HS-5 (cell line): ENCODE measurements at regions not wholly inside any gene's neighbourhood (a gene's known extent, or its start where the extent isn't known, plus 50 kb on each side); places are given as distances from the start of the nearest gene placed in this dataset.

Experiments
- DNase-seq: peaks from one replicate; pipeline ENCODE4 v3.0.0-alpha.2; 2012; ENCODE audit warnings: low read depth

- DNase-seq: no peak
Observed at GRCh38 chr21:17979763-17980162, 160.6 kb upstream of the C21orf91 start.

DNA sequence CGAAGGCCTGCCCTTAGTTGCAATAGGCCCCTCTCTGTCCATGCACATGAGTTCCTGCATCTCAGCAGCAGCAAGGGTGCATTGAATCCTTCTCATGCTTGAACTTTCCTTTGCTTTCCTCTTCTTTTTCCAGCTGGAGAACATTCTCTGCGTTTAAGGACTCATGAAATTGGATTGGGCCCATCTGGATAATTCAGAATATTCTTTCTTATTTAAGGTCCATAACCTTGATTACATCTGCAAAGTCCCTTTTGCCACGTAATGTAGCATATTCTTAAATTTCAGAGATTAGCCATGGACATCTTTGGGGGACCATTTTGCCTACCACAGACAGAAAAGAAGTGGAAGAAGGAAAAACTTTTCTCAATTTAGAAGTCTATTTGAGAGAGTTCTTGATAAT, 159.7 kb upstream of the C21orf91 start:
- no peak for DNase-seq

DNA sequence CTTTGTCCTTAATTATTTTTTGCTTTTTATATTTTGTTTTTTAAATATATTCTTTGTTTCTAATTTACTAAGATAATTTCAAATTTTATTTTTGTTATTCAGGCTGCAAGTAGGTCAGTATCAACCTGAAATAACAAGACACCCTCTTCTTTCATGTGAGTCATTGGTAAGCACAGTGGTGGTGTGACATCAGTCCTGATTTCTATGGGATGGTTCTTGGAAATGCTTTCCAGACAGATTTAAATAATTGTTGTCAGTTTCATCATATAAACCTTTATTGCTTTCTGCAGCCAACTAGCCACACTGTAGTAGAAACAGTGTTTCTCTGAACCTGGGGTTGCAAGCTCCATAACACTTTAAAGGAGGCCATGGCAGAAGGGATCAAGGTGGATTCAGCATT, 157.5 kb upstream of the C21orf91 start:
- no peak for DNase-seq

DNA sequence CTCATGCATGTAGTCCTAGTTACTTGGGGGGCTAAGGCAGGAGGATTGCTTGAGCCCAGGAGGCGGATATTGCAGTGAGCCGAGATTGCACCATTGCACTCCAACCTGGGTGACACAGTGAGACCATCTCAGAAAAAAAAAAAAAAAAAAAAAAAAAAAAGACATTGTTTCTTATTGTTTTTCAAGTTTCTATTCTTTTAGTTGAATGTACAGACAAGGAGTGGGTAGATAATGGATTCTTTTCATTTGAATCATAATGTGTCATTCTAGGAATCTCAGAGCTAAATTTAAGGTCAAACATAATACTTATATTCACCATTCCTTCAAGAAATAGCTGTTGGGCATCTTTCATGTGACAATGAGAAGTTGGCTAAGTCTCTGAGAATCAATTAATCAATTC, 157.0 kb upstream of the C21orf91 start:
- peak; percentile 15 for DNase-seq

DNA sequence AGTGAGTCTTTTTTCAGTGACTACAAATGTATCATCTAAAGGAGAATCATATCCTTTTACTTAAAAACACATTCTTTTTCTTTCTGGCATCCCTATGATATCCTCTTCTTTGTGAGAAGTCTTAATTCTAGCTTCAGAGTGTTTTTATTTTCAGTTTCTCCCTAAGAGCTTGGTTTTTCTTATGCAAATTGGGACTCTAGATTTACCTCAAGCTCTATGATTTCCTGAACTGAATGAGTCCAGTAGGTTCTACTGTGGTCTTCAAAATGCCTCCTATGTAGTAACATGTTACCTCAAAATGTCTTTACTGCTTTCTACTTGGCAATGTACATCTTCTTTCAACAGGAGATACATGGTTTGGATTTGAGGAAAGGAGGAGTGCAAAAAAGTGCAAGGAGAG, 148.2 kb upstream of the C21orf91 start:
- no peak for DNase-seq

DNA sequence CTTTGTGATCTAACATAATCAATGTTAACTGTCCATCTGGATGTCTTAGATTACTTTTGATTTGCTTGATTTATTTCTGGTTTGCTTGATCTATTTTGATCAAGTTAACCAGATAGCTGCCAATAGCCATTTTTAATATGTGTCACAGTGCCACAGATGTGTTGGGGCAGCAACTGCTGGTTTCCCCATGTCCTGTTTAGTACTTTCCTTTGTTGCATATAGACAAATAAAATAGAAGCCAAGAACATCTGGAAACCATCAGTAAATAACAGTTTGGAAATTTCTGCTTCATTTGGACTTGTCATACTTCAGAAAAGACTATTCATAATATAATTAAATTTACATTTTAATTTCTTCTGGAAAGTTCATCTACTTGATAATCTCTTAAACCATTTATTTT, 145.6 kb upstream of the C21orf91 start:
- DNase-seq: no peak

GRCh38 chr21:17964199-17964598, 145.0 kb upstream of the C21orf91 start:
- no peak for DNase-seq

- DNase-seq: no peak
Observed at GRCh38 chr21:17950591-17950990, 131.4 kb upstream of the C21orf91 start.

GRCh38 chr21:17949421-17949820, 130.3 kb upstream of the C21orf91 start:
- no peak for DNase-seq

DNA sequence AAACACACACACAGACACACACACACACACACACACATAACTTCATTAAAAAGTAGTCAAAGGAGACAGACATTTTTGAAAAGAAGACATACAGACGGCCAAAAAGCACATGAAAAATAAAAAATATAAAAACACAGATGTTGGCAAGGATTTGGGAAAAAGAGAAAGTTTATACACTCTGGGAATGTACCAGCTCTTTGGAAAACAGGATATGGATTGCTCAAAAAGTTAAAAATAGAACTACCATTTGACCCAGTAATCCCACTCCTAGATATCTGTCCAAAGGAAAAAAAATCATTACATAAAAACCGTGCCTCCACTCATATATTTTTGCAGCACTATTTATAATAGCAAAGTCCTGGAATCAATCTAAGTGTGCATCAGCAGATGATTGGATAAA, 128.4 kb upstream of the C21orf91 start:
- no peak for DNase-seq

DNA sequence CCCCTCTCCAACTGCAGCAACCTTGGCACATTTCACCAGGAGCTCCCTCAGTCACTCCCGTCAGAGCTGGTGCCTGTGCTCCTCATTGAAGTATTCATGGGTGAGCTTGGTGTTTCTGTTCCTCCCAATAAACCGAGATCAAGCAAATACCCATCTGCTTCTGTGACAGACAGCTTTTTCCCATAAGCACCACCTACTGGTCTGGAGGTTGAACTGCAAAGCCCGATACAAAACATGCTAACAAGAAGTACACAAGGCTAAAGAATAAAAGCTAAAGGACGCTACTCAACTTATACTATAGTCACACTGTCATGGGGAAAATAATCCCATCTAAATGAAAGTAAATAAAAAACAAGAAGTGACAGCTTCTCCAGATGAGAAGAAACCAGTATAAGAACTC, 111.9 kb upstream of the C21orf91 start:
- no peak for DNase-seq

- DNase-seq: no peak
Observed at GRCh38 chr21:17930093-17930492, 110.9 kb upstream of the C21orf91 start.

- no peak for DNase-seq
Observed at GRCh38 chr21:17929510-17929909, 110.4 kb upstream of the C21orf91 start.

DNA sequence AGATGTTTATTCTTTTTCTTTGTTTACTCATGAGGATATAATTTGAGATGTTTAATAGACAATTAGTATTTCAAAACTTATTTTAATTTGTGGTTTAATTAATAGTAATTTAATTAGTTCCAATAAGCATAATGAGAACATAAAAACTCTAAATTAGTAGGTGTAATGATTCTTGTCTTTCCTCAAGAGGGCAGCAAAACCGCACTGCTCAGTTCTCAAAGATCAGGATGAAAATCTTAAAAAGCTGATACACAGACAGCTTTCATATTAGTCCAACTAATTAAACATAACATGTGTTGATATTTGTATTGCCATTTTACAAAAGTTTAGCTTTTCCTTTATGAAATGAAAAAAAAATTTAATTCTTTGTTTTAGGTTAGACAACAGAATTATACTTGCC, 106.7 kb upstream of the C21orf91 start:
- no peak for DNase-seq

- DNase-seq: no peak
Observed at GRCh38 chr21:17925000-17925610, 105.9 kb upstream of the C21orf91 start.

DNA sequence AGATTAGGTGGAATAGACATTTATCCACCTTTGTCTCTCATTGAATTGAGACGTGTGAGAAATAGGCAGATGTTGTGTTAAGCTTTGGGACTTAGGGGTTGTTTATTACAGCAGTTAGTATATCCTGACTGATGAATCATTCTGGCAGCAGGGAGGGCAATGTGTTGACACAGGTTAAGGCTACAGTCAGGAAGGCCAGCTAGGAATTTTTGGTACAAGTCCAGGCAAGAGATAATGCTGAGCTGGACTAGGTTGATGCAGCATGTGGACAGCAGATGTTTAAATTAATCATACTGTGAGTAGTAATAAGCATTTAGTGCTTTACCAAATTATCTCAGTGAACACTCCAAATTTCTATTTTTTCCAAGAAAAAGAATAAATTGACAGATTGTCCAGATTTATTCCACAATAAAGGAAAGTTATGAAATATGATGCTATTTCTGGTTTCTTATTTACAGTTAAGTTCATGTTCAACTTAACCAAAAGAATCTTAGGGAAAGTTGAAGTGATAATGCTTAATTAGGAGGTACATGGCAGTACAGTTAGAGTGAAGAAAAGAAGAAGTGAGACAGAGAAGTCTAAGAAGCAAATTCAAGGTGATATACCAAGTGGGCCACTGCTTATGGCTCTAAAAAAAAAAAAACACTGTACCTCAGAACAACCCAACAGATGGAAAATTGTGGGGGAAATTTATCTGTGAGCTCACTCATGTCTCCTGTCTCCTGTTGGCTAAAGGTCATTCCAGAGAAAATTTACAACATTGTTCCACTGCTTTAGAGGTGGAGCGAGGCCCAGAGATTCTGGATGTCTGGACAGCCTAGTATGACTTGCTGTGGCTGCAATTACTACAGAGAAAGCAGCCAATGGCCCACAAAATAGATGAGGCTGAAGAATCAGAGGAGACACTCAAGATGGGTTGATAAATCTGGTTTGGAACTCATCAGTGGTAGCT, 102.7 kb upstream of the C21orf91 start:
- peak; percentile 96 for DNase-seq

DNA sequence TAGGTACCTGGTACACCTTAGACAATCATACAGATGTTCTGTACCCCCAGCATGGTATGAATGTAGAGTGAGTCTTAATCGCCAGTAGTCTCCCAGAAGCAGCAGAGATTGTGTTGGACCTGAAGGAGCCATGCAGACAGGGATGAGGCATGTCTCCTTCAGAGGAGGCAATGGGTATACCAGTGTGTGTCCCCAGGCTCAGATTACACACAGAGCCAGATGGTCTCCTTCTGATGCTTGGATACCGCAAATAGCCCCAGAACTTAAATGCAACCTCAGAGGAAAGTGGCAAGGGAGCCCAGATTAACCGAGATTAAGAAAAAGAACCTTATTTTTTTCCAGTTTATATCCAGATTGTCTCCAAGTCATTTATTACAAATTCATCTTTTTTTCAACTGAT, 96.8 kb upstream of the C21orf91 start:
- no peak for DNase-seq

DNA sequence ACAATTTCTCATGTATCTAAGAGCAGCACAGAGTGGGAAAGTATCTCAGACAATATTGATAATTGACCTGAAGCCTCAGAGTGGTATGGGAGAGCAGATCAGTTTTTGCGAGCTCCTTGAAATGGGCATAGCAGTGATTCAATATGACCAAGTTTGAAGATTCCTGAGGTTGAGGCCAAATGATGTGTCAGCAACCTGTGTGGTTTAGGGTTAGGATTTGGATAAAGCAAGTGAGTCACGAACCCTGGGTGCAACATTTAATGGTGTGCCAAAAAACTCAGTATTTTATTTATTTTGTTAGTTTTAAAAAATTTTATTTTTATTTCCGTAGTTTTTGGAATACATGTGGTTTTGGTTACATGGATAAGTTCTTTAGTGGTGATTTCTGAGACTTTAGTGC, 92.5 kb upstream of the C21orf91 start:
- DNase-seq: peak; percentile 92

DNA sequence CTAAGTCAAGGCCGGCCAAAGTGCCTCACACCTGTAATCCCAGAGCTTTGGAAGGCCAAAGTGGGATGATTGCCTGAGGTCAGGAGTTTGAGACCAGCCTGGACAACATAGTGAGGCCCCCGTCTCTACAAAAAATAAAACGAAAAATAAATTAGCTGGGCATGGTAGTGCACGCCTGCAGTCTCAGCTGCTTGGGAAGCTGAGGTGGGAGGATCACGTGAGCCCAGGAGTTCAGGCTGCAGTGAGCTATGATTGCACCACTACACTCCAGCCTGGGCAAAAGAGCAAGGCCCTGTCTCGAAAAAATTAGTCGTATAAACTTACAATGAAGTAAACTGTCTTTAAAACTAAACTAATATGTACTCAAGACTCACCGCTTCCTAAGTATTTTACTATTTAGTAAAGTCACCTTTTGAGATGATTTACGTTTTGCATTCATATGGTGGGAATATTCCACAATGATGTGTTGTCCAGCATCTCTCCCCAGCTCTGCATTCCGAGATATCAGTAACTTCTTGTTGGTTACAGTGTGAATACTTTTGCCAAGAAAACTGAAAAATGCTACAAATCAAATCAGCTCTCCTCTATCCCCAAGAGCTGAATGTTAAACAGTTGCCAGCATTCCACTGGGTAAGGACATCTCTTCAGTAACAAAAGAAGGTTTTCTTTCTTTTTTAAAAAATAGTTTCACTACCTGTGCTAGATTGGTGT, 84.9 kb upstream of the C21orf91 start:
- no peak for DNase-seq

- DNase-seq: no peak
Observed at GRCh38 chr21:17903029-17903806, 84.1 kb upstream of the C21orf91 start.

DNA sequence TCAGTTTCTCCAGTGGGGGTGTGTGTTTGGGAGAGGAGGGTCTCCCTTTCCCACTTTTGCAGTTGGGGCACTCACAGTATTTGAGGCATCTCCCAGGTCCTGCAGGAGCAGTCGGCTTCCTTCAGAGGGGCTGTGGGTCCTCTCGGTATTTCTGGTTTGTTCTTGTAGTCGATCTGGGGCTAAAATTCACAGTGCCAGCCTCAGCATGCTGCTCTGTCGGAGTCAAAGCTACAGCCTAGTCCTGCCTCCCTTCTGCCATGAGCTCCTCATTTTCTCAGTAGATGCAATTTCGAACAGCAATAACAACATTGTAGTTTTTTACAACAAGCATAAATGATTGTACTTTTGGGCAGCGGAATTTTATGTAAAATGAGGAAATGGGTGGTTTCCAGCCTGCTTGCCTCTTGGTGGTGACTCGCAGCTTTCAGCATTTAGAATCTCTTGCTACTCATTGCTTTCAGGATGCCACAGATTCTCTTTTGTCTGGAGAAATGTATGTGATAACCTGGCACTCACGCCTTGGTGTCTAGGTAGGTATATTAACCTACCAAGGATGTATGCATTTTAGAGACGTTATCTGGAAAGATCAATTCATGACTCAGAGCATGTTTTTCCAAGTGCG, 82.4 kb upstream of the C21orf91 start:
- DNase-seq: no peak

- DNase-seq: no peak
Observed at GRCh38 chr21:17900990-17901385, 81.8 kb upstream of the C21orf91 start.
